Tibial nerve (tissue), 4 donors: ENCODE measurements at regions not wholly inside any gene's neighbourhood (a gene's known extent, or its start where the extent isn't known, plus 50 kb on each side); places are given as distances from the start of the nearest gene placed in this dataset.
"Not testable (repeated sequence)": the region's sequence is repeated elsewhere in the genome, so short reads cannot be mapped to it uniquely, and the experiment has no call there.

Experiments used
- DNase-seq, 2 donors: peaks; one replicate each; pipeline ENCODE4 v3.0.0-alpha.2; 2019; ENCODE audit warnings: low spot score in 2 of 2
- H3K27ac ChIP-seq, 4 donors: fragments of 200-600 bp; sonication (generic) in 3 of 4; one replicate each; pipeline ENCODE4 v1.5.1; 2017 to 2019; ENCODE audit warnings: mild to moderate bottlenecking in 1 of 4
- H3K27me3 ChIP-seq, 2 donors: fragments of 200-600 bp; sonication (generic) in 1 of 2; one replicate each; pipeline versions ENCODE4 v1.5.1 to v1.6.0; 2017 to 2019
- H3K36me3 ChIP-seq, 3 donors: fragments of 200-600 bp; sonication (generic); one replicate each; pipeline ENCODE4 v1.5.1; 2018 to 2019
- H3K4me1 ChIP-seq, 4 donors: fragments of 200-600 bp; sonication (generic) in 3 of 4; one replicate each; pipeline ENCODE4 v1.5.1; 2017 to 2019
- H3K4me3 ChIP-seq, 4 donors: fragments of 200-600 bp; sonication (generic) in 3 of 4; one replicate each; pipeline ENCODE4 v1.5.1; 2017 to 2019; ENCODE audit warnings: mild to moderate bottlenecking in 1 of 4, moderate library complexity in 1 of 4
- H3K9me3 ChIP-seq, 4 donors: fragments of 200-600 bp; sonication (generic) in 3 of 4; one replicate each; pipeline ENCODE4 v1.5.1; 2017 to 2019
- CTCF ChIP-seq, 5 experiments: fragments of 200-600 bp in 3 of 5; fragments of 450-650 bp in 2 of 5; sonication (generic) in 3 of 5; IDR thresholded peaks; one replicate each; pipeline ENCODE4 v1.5.1; 2016 to 2019; ENCODE audit warnings: antibody characterized with exemption in 5 of 5, mild to moderate bottlenecking in 3 of 5, moderate library complexity in 2 of 5
- EP300 ChIP-seq, 2 donors: sonication (generic); formaldehyde crosslinking; IDR thresholded peaks; one replicate each; pipeline ENCODE4 v1.6.1; 2017; ENCODE audit warnings: antibody characterized with exemption in 2 of 2, mild to moderate bottlenecking in 1 of 2
- POLR2A ChIP-seq, 2 donors: fragments of 450-650 bp; IDR thresholded peaks; one replicate each; pipeline ENCODE4 v1.6.1; 2017; ENCODE audit warnings: antibody characterized with exemption in 2 of 2, mild to moderate bottlenecking in 2 of 2, moderate library complexity in 2 of 2
- WGBS, 2 donors: methylation state at CpG; one replicate each; pipeline ENCODE4 v1.1.5; 2018; 5-methylcytosine and 5-hydroxymethylcytosine counted together

GRCh38 chr14:34081576-34082136 lies 130.8 kb upstream of the EGLN3 start:
- Histone ChIP-seq H3K4me1 (no peaks in the 10 kb centered on the region), H3K36me3 (no peaks in the 10 kb centered on the region), H3K9me3 (no peaks in the 10 kb centered on the region), H3K27me3 (no peaks in the 10 kb centered on the region), H3K27ac (no peak overlapping the region), H3K4me3 (no peak overlapping the region)
- WGBS, 2 donors = 55 to 57% methylated on average over 6 of the region's 6 CpGs
- no peak for DNase-seq
- TF ChIP-seq POLR2A (IDR thresholded peaks at IDR 0.05) (no peak), EP300 (IDR thresholded peaks at IDR 0.05) (no peak), CTCF (IDR thresholded peaks at IDR 0.05) (no peak)

GRCh38 chr14:34081101-34081575 lies 130.3 kb upstream of the EGLN3 start:
- 51 to 53% methylated on average over 7 of the region's 7 CpGs for WGBS, 2 donors
- TF ChIP-seq POLR2A (IDR thresholded peaks at IDR 0.05) = no peak
- TF ChIP-seq CTCF (IDR thresholded peaks at IDR 0.05) = no peak
- TF ChIP-seq EP300 (IDR thresholded peaks at IDR 0.05) = no peak

GRCh38 chr14:34079643-34080042 lies 128.8 kb upstream of the EGLN3 start:
- H3K27ac ChIP-seq, H3K36me3 ChIP-seq, DNase-seq, H3K4me1 ChIP-seq, H3K27me3 ChIP-seq, H3K9me3 ChIP-seq, H3K4me3 ChIP-seq: not testable (repeated sequence)
- 89 to 96% methylated on average over 2 of the region's 4 CpGs for WGBS, 2 donors

More at GRCh38 chr14:34081101-34081575, 130.3 kb upstream of the EGLN3 start:
- H3K4me3 ChIP-seq = no peak overlapping the region
- H3K36me3 ChIP-seq = no peaks in the 10 kb centered on the region
- no peaks in the 10 kb centered on the region for H3K27me3 ChIP-seq
- H3K9me3 ChIP-seq = no peaks in the 10 kb centered on the region
- H3K4me1 ChIP-seq = no peaks in the 10 kb centered on the region
- no peak overlapping the region for H3K27ac ChIP-seq
- no peak for DNase-seq

GRCh38 chr14:34078117-34078743 lies 127.4 kb upstream of the EGLN3 start:
- DNase-seq = no peak
- 83 to 84% methylated on average over 12 of the region's 12 CpGs for WGBS, 2 donors
- Histone ChIP-seq H3K4me1 (no peaks in the 10 kb centered on the region), H3K36me3 (no peaks in the 10 kb centered on the region), H3K27me3 (no peaks in the 10 kb centered on the region), H3K9me3 (no peaks in the 10 kb centered on the region), H3K4me3 (no peak overlapping the region), H3K27ac (no peak overlapping the region)
- TF ChIP-seq CTCF (IDR thresholded peaks at IDR 0.05) (no peak), POLR2A (IDR thresholded peaks at IDR 0.05) (no peak), EP300 (IDR thresholded peaks at IDR 0.05) (peak in 1 of 2 donors; percentile 29)

GRCh38 chr14:34075826-34076225 lies 125.0 kb upstream of the EGLN3 start:
- Histone ChIP-seq H3K4me3 (no peak overlapping the region), H3K27ac (no peak overlapping the region), H3K4me1 (no peaks in the 10 kb centered on the region), H3K9me3 (peaks cover 0 to 3% (median 0%) of the 10 kb centered on the region in 4 donors), H3K36me3 (no peaks in the 10 kb centered on the region), H3K27me3 (no peaks in the 10 kb centered on the region)
- TF ChIP-seq POLR2A (IDR thresholded peaks at IDR 0.05) (no peak), CTCF (IDR thresholded peaks at IDR 0.05) (no peak)
- 32% methylated on average over 1 of the region's 1 CpG for WGBS, 2 donors
- DNase-seq = no peak
